Aorta (tissue), 5 donors: ENCODE measurements at regions not wholly inside any gene's neighbourhood (a gene's known extent, or its start where the extent isn't known, plus 50 kb on each side); places are given as distances from the start of the nearest gene placed in this dataset.
A peak's percentile ranks its signal among the peaks of the same experiment; 100 is the strongest.

Experiments
- ATAC-seq: fragments of 200-7000 bp; cut with Tn5 transposase; one replicate; pipeline ENCODE4 v1.9.1; 2022; ENCODE audit warnings: moderate library complexity; ENCODE audit not compliant: low FRiP score
- DNase-seq, 2 donors: peaks; one replicate each; pipeline ENCODE4 v3.0.0-alpha.2; 2020
- H3K27ac ChIP-seq, 2 donors: one replicate each; pipeline ENCODE4 v1.5.1; 2013; ENCODE audit warnings: low read length in 2 of 2, mild to moderate bottlenecking in 2 of 2, moderate library complexity in 2 of 2, control low read depth in 1 of 2, inconsistent platforms in 1 of 2, low read depth in 1 of 2
- H3K27me3 ChIP-seq, 2 donors: one replicate each; pipeline ENCODE4 v1.6.1; 2013; ENCODE audit warnings: control low read depth in 1 of 2, low read length in 1 of 2, mild to moderate bottlenecking in 1 of 2, moderate library complexity in 1 of 2; ENCODE audit not compliant: insufficient read depth in 2 of 2, control insufficient read depth in 1 of 2
- H3K36me3 ChIP-seq, 2 donors: one replicate each; pipeline ENCODE4 v1.6.1; 2013; ENCODE audit warnings: control low read depth in 1 of 2, low read length in 1 of 2, mild to moderate bottlenecking in 1 of 2; ENCODE audit not compliant: insufficient read depth in 2 of 2, control insufficient read depth in 1 of 2
- H3K4me1 ChIP-seq, 2 donors: one replicate each; pipeline ENCODE4 v1.6.1; 2013; ENCODE audit warnings: low read length in 2 of 2, control low read depth in 1 of 2, mild to moderate bottlenecking in 1 of 2, moderate library complexity in 1 of 2; ENCODE audit not compliant: insufficient read depth in 2 of 2, control insufficient read depth in 1 of 2
- H3K4me3 ChIP-seq, 2 donors: one replicate each; pipeline ENCODE4 v1.5.1; 2013; ENCODE audit warnings: low read length in 2 of 2, control low read depth in 1 of 2, mild to moderate bottlenecking in 1 of 2
- H3K9me3 ChIP-seq: one replicate; pipeline ENCODE4 v1.6.1; 2013; ENCODE audit warnings: mild to moderate bottlenecking, low read length; ENCODE audit not compliant: control insufficient read depth
- WGBS, 2 donors: extraction: QIAGEN DNeasy Blood & Tissue Kit; methylation state at CpG; one replicate each; pipeline ENCODE4 v1.1.7; 2013; 5-methylcytosine and 5-hydroxymethylcytosine counted together
- intact Hi-C, 2 donors: fragments of 100-400 bp; cut with DNase I; formaldehyde crosslinking; loops; one replicate each; pipeline versions ENCODE4 v1.14.2 to v1.15.0; 2022
- donor health status: healthy with polysubstance abuse.
- donor health status: Bipolar disorder and iron deficiency.
- donor health status: DM: no; HTN: no; CAD: no.
- donor health status: DM: no; HTN: no; CAD: no.
- donor health status: DM: yes; HTN: yes; CAD: no.

- H3K9me3 ChIP-seq = no peaks in the 10 kb centered on the region
- 75 to 84% methylated on average over 3 of the region's 3 CpGs for WGBS, 2 donors
- no peaks in the 10 kb centered on the region for H3K27me3 ChIP-seq
- no peaks in the 10 kb centered on the region for H3K36me3 ChIP-seq
- no peaks in the 10 kb centered on the region for H3K4me1 ChIP-seq
- DNase-seq (no peak), ATAC-seq (no peak)
- H3K4me3 ChIP-seq = no peak overlapping the region
- intact Hi-C loops = no loop called here
- no peak overlapping the region for H3K27ac ChIP-seq
Measured at GRCh38 chr2:123080331-123080730, 944.8 kb upstream of the CNTNAP5 start.

DNA sequence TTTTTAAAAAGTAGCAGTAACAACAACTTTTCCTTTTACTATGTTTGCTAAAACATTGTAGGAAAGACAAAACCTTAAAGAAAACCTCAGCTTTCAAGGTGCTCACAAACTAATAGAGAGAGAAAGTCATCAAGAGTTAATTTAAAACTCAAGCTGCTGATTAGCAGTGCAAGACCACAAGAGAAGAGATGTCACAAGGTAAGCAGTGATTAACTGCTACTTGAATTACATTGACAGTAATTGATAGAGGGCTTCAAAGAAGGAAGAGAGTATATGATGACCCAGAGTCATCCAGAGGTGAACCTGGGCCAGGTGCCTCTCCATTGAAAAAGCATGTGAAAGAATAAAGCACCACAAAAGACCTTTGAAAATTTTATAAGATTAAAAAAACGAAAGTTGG, 939.6 kb upstream of the CNTNAP5 start:
- Histone ChIP-seq H3K9me3 (no peaks in the 10 kb centered on the region), H3K27me3 (no peaks in the 10 kb centered on the region), H3K27ac (no peak overlapping the region), H3K4me1 (no peaks in the 10 kb centered on the region), H3K36me3 (no peaks in the 10 kb centered on the region), H3K4me3 (no peak overlapping the region)
- intact Hi-C loops = no loop called here
- ATAC-seq = no peak
- DNase-seq = no peak
- WGBS, 2 donors = 44 to 61% methylated on average over 1 of the region's 1 CpG

DNA sequence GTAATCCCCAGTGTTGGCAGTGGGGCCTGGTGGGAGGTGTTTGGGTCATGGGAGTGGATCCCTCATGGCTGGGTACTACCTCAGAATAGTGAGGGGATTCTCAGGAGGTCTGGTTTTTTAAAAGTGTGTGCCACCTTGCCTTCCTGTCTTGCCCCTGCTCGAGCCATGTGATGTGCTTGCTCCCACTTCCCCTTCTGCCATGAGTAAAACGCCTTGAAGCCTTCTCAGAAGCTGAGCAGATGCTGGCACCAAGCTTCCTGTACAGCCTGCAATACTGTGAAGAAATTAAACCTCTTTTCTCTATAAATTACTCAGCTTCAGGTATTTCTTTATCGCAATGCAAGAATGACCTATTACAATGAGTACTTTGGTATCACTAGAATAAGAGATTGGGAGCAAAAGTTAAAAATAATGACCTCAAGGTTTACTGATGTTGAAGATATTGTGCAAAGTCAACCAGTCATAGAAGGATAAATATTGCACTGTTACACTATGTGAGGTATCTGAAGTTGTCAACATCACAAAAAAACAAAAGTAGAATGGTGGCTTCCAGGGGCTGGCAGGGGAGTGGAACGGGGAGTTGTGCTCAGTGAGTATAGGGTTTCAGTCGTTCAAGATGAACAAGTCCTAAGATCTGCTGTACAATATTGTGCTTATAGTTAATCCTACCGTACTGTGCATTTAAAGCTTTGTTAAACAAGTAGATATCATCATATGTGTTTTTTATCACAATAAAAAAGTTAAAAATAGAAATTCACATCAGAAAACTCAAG, 938.3 kb upstream of the CNTNAP5 start:
- no peak for ATAC-seq

GRCh38 chr2:123091471-123091870, 933.6 kb upstream of the CNTNAP5 start:
- DNase-seq (no peak), ATAC-seq (no peak)
- Histone ChIP-seq H3K27me3 (no peaks in the 10 kb centered on the region), H3K4me3 (no peak overlapping the region), H3K4me1 (no peaks in the 10 kb centered on the region), H3K36me3 (no peaks in the 10 kb centered on the region), H3K27ac (no peak overlapping the region), H3K9me3 (no peaks in the 10 kb centered on the region)
- intact Hi-C loops = no loop called here
- 93 to 96% methylated on average over 2 of the region's 2 CpGs for WGBS, 2 donors

More for the DNA sequence above, 938.3 kb upstream of the CNTNAP5 start:
- no peaks in the 10 kb centered on the region for H3K27me3 ChIP-seq
- no peaks in the 10 kb centered on the region for H3K4me1 ChIP-seq
- intact Hi-C loops = no loop called here
- H3K9me3 ChIP-seq = no peaks in the 10 kb centered on the region
- H3K4me3 ChIP-seq = no peak overlapping the region
- H3K36me3 ChIP-seq = no peaks in the 10 kb centered on the region
- H3K27ac ChIP-seq = no peak overlapping the region
- 51 to 58% methylated on average over 6 of the region's 6 CpGs for WGBS, 2 donors
- DNase-seq = no peak

- DNase-seq (no peak), ATAC-seq (no peak)
- Histone ChIP-seq H3K27ac (no peak overlapping the region), H3K9me3 (no peaks in the 10 kb centered on the region), H3K27me3 (no peaks in the 10 kb centered on the region), H3K4me1 (no peaks in the 10 kb centered on the region), H3K4me3 (no peak overlapping the region), H3K36me3 (no peaks in the 10 kb centered on the region)
- intact Hi-C loops = no loop called here
- 41 to 50% methylated on average over 2 of the region's 2 CpGs for WGBS, 2 donors
Measured at GRCh38 chr2:123093199-123093598, 931.9 kb upstream of the CNTNAP5 start.

- Histone ChIP-seq H3K27me3 (no peaks in the 10 kb centered on the region), H3K4me3 (no peak overlapping the region), H3K36me3 (no peaks in the 10 kb centered on the region), H3K9me3 (no peaks in the 10 kb centered on the region), H3K27ac (no peak overlapping the region), H3K4me1 (no peaks in the 10 kb centered on the region)
- DNase-seq (peak in 1 of 2 donors; percentile 33), ATAC-seq (no peak)
- intact Hi-C loops = no loop called here
- whole genome bisulfite sequencing, 2 donors = 84 to 85% methylated on average over 13 of the region's 13 CpGs
Measured at GRCh38 chr2:123095219-123095835, 929.8 kb upstream of the CNTNAP5 start.

DNA sequence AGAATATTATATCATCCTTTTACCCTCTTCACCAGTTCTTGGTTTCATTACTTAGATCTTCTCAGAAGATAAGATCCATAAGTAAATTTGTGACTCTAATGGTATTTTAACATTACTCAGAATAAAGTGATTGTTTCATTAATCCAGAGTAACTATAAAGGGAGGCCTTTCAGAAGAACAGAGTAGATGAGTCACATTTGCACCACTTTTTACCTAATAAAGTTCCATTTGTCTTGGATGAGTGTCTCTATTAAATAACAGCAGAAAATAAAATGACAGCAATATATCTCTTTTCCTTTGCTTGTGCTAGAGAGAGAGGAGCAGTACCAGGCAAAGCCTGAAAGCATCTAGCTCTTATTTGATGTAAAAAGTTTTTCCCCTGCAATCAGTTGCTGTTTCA, 926.5 kb upstream of the CNTNAP5 start:
- no peaks in the 10 kb centered on the region for H3K27me3 ChIP-seq
- DNase-seq = no peak
- no peak overlapping the region for H3K27ac ChIP-seq
- intact Hi-C loops = no loop called here
- ATAC-seq = no peak
- no peaks in the 10 kb centered on the region for H3K9me3 ChIP-seq
- H3K36me3 ChIP-seq = no peaks in the 10 kb centered on the region
- H3K4me1 ChIP-seq = no peaks in the 10 kb centered on the region
- no peak overlapping the region for H3K4me3 ChIP-seq

- H3K4me3 ChIP-seq = no peak overlapping the region
- DNase-seq = no peak
- H3K9me3 ChIP-seq = no peaks in the 10 kb centered on the region
- ATAC-seq = no peak
- H3K27ac ChIP-seq = no peak overlapping the region
- no peaks in the 10 kb centered on the region for H3K36me3 ChIP-seq
- H3K4me1 ChIP-seq = no peaks in the 10 kb centered on the region
- H3K27me3 ChIP-seq = no peaks in the 10 kb centered on the region
- intact Hi-C loops = no loop called here
- WGBS, 2 donors = 41 to 48% methylated on average over 2 of the region's 2 CpGs
Measured at GRCh38 chr2:123101434-123101833, 923.7 kb upstream of the CNTNAP5 start.

GRCh38 chr2:123103902-123104301, 921.2 kb upstream of the CNTNAP5 start:
- H3K4me3 ChIP-seq = no peak overlapping the region
- DNase-seq (no peak), ATAC-seq (no peak)
- H3K36me3 ChIP-seq = no peaks in the 10 kb centered on the region
- no peaks in the 10 kb centered on the region for H3K4me1 ChIP-seq
- no peaks in the 10 kb centered on the region for H3K27me3 ChIP-seq
- no peak overlapping the region for H3K27ac ChIP-seq
- H3K9me3 ChIP-seq = no peaks in the 10 kb centered on the region
- 51 to 60% methylated on average over 2 of the region's 2 CpGs for WGBS, 2 donors
- intact Hi-C loops = no loop called here
